ENCODE measurements at regions not wholly inside any gene's neighbourhood (a gene's known extent, or its start where the extent isn't known, plus 50 kb on each side); places are given as distances from the start of the nearest gene placed in this dataset.

- no peak overlapping the region for H3K4ac ChIP-seq (ENCODE audit: low read depth, low read length)
- H3T11ph ChIP-seq (ENCODE audit: low read length): no peak overlapping the region
- H3K27ac ChIP-seq (ENCODE audit: insufficient read length, low read depth, low read length): no peak overlapping the region
- H3K27ac Mint-ChIP-seq: peak overlapping the region in 1 of 3 experiments; percentile 50; a peak in 1 of 7 replicates
- no peak overlapping the region for H3K9ac ChIP-seq (ENCODE audit: extremely low read depth, insufficient read length, low read length)
- peaks cover 3 to 5% of the 10 kb centered on the region in 2 experiments for H3K4me1 Mint-ChIP-seq
- H2BK12ac ChIP-seq (ENCODE audit: insufficient read length, low read depth, low read length): no peak overlapping the region
- H3K79me1 ChIP-seq (ENCODE audit: insufficient read depth, low read depth, low read length, poor library complexity, severe bottlenecking): no peaks in the 10 kb centered on the region
- peak overlapping the region; percentile 69 for H2BK120ac ChIP-seq (ENCODE audit: low read depth, low read length, poor library complexity, severe bottlenecking)
- H3K4me1 ChIP-seq (ENCODE audit: insufficient read depth, low read length): no peaks in the 10 kb centered on the region; the same call in 1 of the 2 replicates
- no peak overlapping the region for H3K18ac ChIP-seq (ENCODE audit: insufficient read length, low read depth, low read length)
- no peaks in the 10 kb centered on the region for H3K36me3 Mint-ChIP-seq (ENCODE audit: insufficient read depth in 1 of 3, low read depth in 3 of 3)
- H2BK5ac ChIP-seq (ENCODE audit: insufficient read length, low read length): no peak overlapping the region
- H3K9me3 ChIP-seq (ENCODE audit: control insufficient read depth, low read depth, low read length): no peaks in the 10 kb centered on the region
- H3K27me3 Mint-ChIP-seq (ENCODE audit: low read depth): peaks cover 33% of the 10 kb centered on the region
- H2AK5ac ChIP-seq (ENCODE audit: insufficient read length, low read length): no peak overlapping the region
- TF ChIP-seq, protein P1, sequence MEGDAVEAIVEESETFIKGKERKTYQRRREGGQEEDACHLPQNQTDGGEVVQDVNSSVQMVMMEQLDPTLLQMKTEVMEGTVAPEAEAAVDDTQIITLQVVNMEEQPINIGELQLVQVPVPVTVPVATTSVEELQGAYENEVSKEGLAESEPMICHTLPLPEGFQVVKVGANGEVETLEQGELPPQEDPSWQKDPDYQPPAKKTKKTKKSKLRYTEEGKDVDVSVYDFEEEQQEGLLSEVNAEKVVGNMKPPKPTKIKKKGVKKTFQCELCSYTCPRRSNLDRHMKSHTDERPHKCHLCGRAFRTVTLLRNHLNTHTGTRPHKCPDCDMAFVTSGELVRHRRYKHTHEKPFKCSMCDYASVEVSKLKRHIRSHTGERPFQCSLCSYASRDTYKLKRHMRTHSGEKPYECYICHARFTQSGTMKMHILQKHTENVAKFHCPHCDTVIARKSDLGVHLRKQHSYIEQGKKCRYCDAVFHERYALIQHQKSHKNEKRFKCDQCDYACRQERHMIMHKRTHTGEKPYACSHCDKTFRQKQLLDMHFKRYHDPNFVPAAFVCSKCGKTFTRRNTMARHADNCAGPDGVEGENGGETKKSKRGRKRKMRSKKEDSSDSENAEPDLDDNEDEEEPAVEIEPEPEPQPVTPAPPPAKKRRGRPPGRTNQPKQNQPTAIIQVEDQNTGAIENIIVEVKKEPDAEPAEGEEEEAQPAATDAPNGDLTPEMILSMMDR (conservative IDR thresholded peaks at IDR 0.05): no peak
- no peaks in the 10 kb centered on the region for H3K79me2 ChIP-seq (ENCODE audit: insufficient read depth, low read length)
- H3K23me2 ChIP-seq (ENCODE audit: insufficient read length, low read depth, low read length, poor library complexity, severe bottlenecking): no peaks in the 10 kb centered on the region
- H3K56ac ChIP-seq (ENCODE audit: insufficient read length, low read depth, low read length): no peak overlapping the region
- H3K23ac ChIP-seq (ENCODE audit: insufficient read length, low read depth, low read length): no peak overlapping the region
- no peak for DNase-seq
- no peaks in the 10 kb centered on the region for H3K9me3 Mint-ChIP-seq
- H4K8ac ChIP-seq (replicated peaks; ENCODE audit: insufficient read length, low read depth, low read length): no peak overlapping the region
- no peak overlapping the region for H2BK15ac ChIP-seq (ENCODE audit: low read depth, low read length)
- no CpG with 5 or more reads among the region's 7 CpGs for WGBS (ENCODE audit: extremely low coverage, insufficient read length, low lambda C conversion rate)
- no peak overlapping the region for H3K14ac ChIP-seq (ENCODE audit: insufficient read depth, low read length)
- no peak overlapping the region for H2AFZ ChIP-seq (ENCODE audit: low read length)
- no peaks in the 10 kb centered on the region for H4K20me1 ChIP-seq (ENCODE audit: control insufficient read depth, insufficient read depth, insufficient read length)
- H3K4me2 ChIP-seq (ENCODE audit: insufficient read depth, insufficient read length, low read length): no peak overlapping the region
- H2BK20ac ChIP-seq (ENCODE audit: low read depth, low read length, poor library complexity, severe bottlenecking): no peak overlapping the region
- H4K5ac ChIP-seq (ENCODE audit: insufficient read length, low read depth, low read length): no peak overlapping the region
- no peaks in the 10 kb centered on the region for H3K27me3 ChIP-seq (ENCODE audit: insufficient read depth, low read length)
- H3K4me3 Mint-ChIP-seq: no peak overlapping the region
- no peak overlapping the region for H4K91ac ChIP-seq (ENCODE audit: insufficient read length, low read depth, low read length)
Observed at GRCh38 chr9:38301376-38302106, 91.0 kb upstream of the ALDH1B1 start.

All from H9 (cell line).